NOMO-1 treated with DMSO at 0.1 percent for 48 hours (cell line): ENCODE measurements at regions not wholly inside any gene's neighbourhood (a gene's known extent, or its start where the extent isn't known, plus 50 kb on each side); places are given as distances from the start of the nearest gene placed in this dataset.

ENCODE experiments used
- DNase-seq: peaks from one replicate; lab custom pipeline; 2025; ENCODE audit not compliant: unreplicated experiment; lab: John Stamatoyannopoulos, UW

DNA sequence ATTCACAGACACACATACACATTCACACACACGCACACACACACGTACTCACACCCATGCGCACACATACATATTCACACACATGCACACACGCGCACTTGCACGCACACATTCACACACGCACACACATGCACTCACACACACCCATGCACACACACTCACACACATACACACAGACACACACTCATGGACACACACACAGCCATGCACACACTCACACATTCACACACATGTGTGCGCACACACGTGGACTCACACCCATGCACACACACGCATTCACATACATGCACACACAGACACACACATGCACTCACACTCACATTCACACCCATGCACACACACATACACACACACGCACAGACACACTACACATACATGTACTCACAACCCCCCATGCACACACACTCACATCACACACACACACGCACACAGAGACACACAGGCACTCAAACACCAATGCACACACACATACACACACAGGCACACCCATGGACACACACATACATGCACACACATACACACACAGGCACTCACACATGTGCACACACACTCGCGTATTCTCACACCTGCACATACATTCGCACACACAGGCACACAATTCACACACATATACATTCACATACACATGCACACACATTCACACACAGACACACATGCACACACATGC is 589.1 kb downstream of the PTPRU start:
- DNase-seq, result no peak

DNA sequence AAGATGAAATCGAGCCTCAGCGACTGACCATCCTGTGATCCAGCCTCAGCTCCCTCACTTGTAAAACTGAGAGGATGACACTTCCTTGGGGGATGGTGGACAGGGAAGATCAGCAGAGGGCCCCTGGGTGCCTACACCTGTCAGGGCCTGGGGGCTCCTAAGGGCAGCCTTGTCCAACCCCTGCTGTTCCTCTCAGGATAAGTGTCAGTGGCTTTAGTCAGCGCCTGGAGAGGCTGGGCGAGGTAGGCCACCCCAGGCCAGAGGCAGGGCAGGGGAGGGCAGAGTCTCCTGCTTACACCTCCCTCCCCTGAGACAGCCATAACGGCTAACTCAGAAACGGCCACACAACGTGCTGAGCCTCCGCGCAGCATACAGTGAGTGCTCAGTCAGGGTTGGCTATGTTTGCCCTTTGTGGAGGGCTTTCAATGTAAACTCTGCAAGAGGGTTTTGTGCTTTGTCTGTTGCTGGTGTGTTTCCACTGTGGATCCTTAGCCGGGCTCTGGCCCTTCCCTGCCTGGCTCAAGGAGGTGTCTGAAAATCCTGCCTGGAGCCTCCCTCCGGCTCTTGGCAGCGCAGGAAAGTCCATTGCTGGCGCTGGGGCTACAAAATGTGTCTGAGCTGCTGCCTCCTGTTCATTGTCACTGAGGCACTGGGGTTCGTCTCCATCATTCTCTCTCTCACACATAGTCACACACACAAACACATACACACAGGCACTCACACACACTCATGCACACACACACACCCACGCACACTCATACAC is 588.4 kb downstream of the PTPRU start:
- DNase-seq, result no peak

GRCh38 chr1:29824025-29824424 is 587.7 kb downstream of the PTPRU start:
- DNase-seq, result no peak

DNA sequence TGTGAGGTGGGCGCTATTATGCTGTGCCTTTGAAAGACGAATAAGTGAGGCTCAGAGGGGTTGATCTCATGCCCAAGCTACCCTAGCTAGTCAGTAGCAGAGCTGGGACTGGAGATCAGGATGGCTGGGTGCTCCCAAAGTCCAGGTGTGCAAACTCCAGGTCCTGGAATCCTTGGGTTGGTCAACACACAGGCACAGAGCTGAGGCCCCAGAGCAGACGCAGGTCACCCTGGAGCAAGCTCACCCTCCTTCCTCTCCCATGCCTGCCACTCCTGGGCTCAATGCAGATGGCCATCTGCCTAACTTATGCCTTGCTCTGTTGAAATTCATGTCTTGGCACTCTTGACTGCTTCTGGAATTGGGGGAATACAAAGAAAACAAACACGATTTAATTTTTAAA is 587.2 kb downstream of the PTPRU start:
- DNase-seq, result no peak

GRCh38 chr1:29821605-29822004 is 585.3 kb downstream of the PTPRU start:
- DNase-seq, result no peak

- no peak for DNase-seq
These were observed 584.1 kb downstream of the PTPRU start for GRCh38 chr1:29820401-29820800.

- no peak for DNase-seq
These were observed 576.2 kb downstream of the PTPRU start for GRCh38 chr1:29812408-29813135.

- DNase-seq, result no peak
These were observed 575.5 kb downstream of the PTPRU start for GRCh38 chr1:29811727-29812407.

DNA sequence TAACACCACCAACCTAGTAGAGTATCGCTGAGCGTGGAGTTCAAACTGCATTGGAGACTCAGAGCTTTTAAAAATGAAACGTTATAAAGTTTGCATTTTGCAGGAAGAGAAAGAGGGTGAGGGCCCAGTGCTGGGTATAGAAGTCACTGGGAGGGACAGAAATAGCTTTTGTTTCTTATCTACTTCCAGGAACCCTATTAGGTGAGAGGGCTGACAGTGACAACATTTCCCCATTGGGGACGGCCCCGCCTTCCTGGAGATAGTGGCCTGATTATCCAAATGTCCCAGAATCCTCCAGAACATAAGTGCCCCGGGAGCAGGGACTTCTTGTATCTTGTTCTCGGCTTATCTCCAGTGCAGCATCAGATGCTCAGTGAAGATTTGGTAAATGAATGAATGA is 574.9 kb downstream of the PTPRU start:
- DNase-seq, result no peak

- no peak for DNase-seq
These were observed 574.1 kb downstream of the PTPRU start for GRCh38 chr1:29810121-29811120.

GRCh38 chr1:29809446-29810120 is 573.3 kb downstream of the PTPRU start:
- DNase-seq, result no peak

DNA sequence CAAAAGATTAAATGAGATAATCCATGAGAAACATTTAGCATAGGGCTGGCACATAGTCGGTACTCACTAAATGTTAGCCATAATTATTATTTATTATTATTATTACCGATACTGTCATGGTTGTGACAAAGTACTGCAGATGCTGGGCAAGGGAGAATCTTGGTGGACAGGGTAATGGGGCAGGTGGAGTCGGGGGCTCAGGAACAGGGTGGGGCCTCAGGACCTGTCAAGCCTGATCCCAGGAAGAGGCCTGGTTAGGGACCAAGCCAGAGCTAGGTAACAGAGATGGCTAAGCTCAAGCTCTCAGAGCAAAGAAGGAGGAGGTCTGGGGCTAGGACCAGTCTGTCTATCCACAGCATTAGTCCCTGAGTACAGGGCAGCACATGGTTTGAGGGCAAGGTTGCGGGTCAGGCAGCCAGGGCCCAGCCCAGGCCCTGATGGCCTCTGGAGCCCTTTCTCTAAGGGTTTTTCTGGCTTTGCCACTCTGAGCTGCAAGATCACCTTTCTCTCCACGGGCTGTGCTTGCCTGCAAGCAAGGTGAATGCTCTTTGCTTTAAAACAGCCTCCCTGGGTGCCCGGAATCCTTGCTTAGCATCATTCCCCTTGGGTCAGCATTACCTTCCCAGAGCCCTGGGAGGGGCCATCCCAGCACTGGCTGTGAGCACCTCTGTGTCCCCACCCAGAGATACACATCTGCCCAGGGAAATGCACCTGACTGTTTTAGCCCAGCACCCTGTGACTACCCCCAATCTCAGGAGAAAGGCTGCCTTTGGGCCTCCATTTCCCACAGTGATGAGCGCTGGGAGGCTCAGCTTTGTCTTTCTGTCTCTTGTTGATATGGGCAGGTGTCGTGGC is 572.0 kb downstream of the PTPRU start:
- no peak for DNase-seq

DNA sequence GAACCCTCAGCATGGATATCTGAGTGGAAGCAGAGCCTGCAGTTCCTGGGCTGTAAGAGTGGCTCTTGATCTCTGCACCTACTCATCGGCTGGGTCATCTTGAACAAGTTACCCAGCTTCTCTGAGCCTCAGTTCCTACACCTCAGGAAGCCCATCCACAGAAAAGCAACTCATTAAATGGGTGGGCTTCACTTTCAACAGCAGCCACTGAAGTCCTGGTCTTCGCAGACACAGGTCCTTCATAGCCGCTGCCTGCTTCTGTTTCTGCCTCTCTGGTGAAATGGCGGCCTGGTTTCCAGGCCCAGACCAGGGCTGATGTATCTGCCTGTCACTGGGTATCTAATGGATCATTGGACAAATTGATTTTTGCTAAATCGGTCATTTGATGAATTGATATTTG is 571.4 kb downstream of the PTPRU start:
- no peak for DNase-seq

DNA sequence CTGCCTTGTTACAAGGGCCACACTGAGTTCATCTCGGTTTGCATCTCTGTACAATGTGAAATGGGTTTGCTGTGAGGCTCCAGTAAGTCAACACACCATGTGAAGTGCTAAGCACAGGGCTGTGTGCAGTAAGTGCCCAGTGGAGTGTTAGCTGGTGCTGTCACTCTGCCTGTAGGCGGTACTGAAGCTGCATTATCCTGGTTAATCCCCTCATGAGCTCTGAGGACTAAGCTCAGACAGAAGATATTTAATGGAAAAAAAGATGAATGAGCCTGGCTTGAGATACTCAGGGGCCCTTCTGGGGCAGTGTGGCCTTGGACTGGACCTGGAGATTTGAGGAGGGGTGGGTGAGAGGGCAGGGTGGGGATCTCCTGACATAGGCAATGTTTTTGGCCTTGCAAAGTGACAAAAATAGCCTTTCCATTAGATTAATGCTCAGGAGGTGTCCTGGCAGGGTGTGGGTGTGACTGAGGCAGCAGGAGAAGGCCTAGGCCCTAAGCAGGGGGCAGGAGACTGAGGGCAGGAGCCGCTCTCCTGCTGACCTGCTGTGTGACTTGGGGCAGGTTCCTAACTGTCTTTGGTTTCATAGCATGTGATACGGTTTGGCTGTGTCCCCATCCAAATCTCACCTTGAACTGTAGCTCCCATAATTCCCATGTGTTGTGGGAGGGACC is 570.5 kb downstream of the PTPRU start:
- no peak for DNase-seq

- DNase-seq, result no peak
These were observed 569.5 kb downstream of the PTPRU start for GRCh38 chr1:29805896-29806160.

- DNase-seq, result no peak
These were observed 569.0 kb downstream of the PTPRU start for GRCh38 chr1:29805122-29805895.

DNA sequence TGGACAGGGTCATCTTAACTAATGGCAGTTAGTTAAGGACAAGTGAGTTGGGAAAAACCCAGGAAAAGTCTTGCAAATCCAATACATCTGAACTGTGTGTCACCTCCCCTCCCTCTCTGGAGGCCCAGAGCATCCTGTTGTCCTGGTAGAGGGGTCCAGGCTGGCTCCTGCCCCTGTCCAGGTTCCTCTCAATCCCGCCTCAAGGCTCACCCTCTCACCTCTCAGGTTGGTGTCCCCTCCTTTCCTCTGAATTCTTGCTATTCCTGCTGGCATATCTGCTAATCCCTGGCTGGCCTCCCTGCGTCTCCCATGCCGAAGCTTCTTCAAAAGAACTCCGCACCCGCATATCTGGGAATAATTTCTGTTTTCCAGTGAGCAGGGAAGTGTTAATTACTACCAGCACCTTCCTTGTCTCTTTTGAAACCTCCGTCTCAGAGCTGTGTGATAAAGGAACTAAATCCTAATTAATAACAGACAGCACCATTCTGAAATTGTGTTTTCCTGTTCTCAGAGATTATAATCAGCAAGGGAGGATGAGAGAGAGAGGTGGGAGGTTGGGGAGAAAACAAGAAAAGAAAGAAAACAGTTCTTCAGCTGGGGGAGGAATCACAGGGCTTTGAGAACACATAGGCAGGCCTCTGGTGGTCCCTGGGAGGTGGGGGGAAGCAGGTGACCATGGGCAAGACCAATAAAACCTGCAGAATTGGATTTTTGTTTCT is 568.0 kb downstream of the PTPRU start:
- DNase-seq, result no peak
